Keratinocyte (primary cell): ENCODE measurements at regions not wholly inside any gene's neighbourhood (a gene's known extent, or its start where the extent isn't known, plus 50 kb on each side); places are given as distances from the start of the nearest gene placed in this dataset.

Source experiments
- EZH2 ChIP-seq: IDR thresholded peaks from one replicate; pipeline ENCODE4 v1.6.1; 2012; ENCODE audit warnings: inconsistent platforms, mild to moderate bottlenecking, low read length, moderate library complexity
- TF ChIP-seq, protein P1 (sequence below), 3 experiments: IDR thresholded peaks in 1 of 3; conservative IDR thresholded peaks in 1 of 3; optimal IDR thresholded peaks in 1 of 3; 2 replicates in 2 of 3; 3 replicates in 1 of 3; pipeline versions ENCODE3 to v1.5.1; 2011; ENCODE audit warnings: low read length in 3 of 3, mild to moderate bottlenecking in 3 of 3, moderate library complexity in 2 of 3, control low read depth in 1 of 3, inconsistent platforms in 1 of 3; ENCODE audit not compliant: insufficient read depth in 2 of 3; ENCODE audit errors: extremely low read depth in 1 of 3

DNA sequence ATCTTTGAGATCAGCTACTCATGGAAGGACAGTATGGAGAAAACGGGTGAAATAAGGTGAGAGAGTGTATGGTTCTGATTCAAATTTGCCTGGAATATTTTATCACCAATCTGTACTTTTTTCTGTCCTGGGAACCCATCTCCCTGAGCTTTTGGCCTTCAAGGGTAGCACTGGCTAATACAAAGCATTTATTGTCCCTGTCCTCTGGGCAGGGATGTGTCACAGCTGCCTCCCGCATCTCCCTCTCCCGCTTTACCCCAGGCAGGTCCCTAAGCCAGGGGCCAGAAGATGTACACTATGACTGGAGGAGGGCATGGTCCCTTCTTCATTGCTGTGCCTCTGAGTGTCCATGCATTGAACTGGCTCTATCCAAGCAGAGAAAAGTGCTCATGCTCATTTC, 201.7 kb upstream of the CHRNA7 start:
- TF ChIP-seq EZH2: no peak
- TF ChIP-seq, protein P1, sequence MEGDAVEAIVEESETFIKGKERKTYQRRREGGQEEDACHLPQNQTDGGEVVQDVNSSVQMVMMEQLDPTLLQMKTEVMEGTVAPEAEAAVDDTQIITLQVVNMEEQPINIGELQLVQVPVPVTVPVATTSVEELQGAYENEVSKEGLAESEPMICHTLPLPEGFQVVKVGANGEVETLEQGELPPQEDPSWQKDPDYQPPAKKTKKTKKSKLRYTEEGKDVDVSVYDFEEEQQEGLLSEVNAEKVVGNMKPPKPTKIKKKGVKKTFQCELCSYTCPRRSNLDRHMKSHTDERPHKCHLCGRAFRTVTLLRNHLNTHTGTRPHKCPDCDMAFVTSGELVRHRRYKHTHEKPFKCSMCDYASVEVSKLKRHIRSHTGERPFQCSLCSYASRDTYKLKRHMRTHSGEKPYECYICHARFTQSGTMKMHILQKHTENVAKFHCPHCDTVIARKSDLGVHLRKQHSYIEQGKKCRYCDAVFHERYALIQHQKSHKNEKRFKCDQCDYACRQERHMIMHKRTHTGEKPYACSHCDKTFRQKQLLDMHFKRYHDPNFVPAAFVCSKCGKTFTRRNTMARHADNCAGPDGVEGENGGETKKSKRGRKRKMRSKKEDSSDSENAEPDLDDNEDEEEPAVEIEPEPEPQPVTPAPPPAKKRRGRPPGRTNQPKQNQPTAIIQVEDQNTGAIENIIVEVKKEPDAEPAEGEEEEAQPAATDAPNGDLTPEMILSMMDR (optimal IDR thresholded peaks at IDR 0.05 in 1 of 3, IDR thresholded peaks at IDR 0.05 in 1 of 3, conservative IDR thresholded peaks at IDR 0.05 in 1 of 3; ENCODE audit: extremely low read depth in 1 of 3, insufficient read depth in 2 of 3, low read length in 3 of 3): no peak
